Activated naive CD4-positive, alpha-beta T cell treated with anti-CD3 and anti-CD28 coated beads, Interleukin-2, amount 50 U/mL, for 72 hours (primary cell): ENCODE measurements at regions not wholly inside any gene's neighbourhood (a gene's known extent, or its start where the extent isn't known, plus 50 kb on each side); places are given as distances from the start of the nearest gene placed in this dataset.

Source experiments
- ATAC-seq, 2 donors: fragments of 150-1000 bp; cut with Tn5 transposase; 2 replicates each; pipeline ENCODE4 v1.10.0; 2021; ENCODE audit warnings: mild to moderate bottlenecking in 2 of 2, moderate library complexity in 2 of 2
- DNase-seq, 2 donors: peaks; one replicate each; pipeline ENCODE4 v3.0.0; 2021 to 2022; ENCODE audit warnings: low spot score in 2 of 2
- H3K27ac Mint-ChIP-seq, 2 donors: one replicate each; pipeline ENCODE4 v1.8.0; 2022; ENCODE audit warnings: mild to moderate bottlenecking in 2 of 2, mixed read lengths in 2 of 2
- H3K36me3 Mint-ChIP-seq, 2 donors: one replicate each; pipeline ENCODE4 v1.8.0; 2022; ENCODE audit warnings: mixed read lengths in 2 of 2
- H3K9me3 Mint-ChIP-seq, 2 donors: one replicate each; pipeline ENCODE4 v1.8.0; 2022; ENCODE audit warnings: mixed read lengths in 2 of 2

- ATAC-seq (no peak), DNase-seq (no peak)
- Mint-ChIP-seq H3K9me3 (no peaks in the 10 kb centered on the region), H3K27ac (no peak overlapping the region), H3K36me3 (no peaks in the 10 kb centered on the region)
Measured at GRCh38 chr4:138964716-138965426, 50.7 kb upstream of the NOCT start.

- Mint-ChIP-seq H3K27ac (no peak overlapping the region), H3K36me3 (no peaks in the 10 kb centered on the region), H3K9me3 (no peaks in the 10 kb centered on the region)
- no peak for DNase-seq
- ATAC-seq, result no peak
Measured at GRCh38 chr4:138963412-138963811, 52.2 kb upstream of the NOCT start.

- Mint-ChIP-seq H3K27ac (peak overlapping the region in 1 of 2 donors; percentile 6), H3K36me3 (no peaks in the 10 kb centered on the region), H3K9me3 (no peaks in the 10 kb centered on the region)
- ATAC-seq, result no peak
- DNase-seq, result no peak
Measured at GRCh38 chr4:138961664-138962063, 53.9 kb upstream of the NOCT start.

- DNase-seq, result no peak
- no peaks in the 10 kb centered on the region for H3K9me3 Mint-ChIP-seq
- ATAC-seq, result no peak
- no peaks in the 10 kb centered on the region for H3K36me3 Mint-ChIP-seq
- H3K27ac Mint-ChIP-seq, result peak overlapping the region in 1 of 2 donors; percentile 6
Measured at GRCh38 chr4:138961129-138961528, 54.5 kb upstream of the NOCT start.

GRCh38 chr4:138960175-138960710 is 55.3 kb upstream of the NOCT start:
- Mint-ChIP-seq H3K9me3 (no peaks in the 10 kb centered on the region), H3K27ac (no peak overlapping the region), H3K36me3 (no peaks in the 10 kb centered on the region)
- DNase-seq, result no peak
- ATAC-seq, result no peak

- no peak for DNase-seq
- no peak for ATAC-seq
- H3K27ac Mint-ChIP-seq, result no peak overlapping the region
- no peaks in the 10 kb centered on the region for H3K36me3 Mint-ChIP-seq
- H3K9me3 Mint-ChIP-seq, result no peaks in the 10 kb centered on the region
Measured at GRCh38 chr4:138959097-138959815, 56.3 kb upstream of the NOCT start.

GRCh38 chr4:138958519-138958918 is 57.1 kb upstream of the NOCT start:
- no peaks in the 10 kb centered on the region for H3K36me3 Mint-ChIP-seq
- no peak for ATAC-seq

GRCh38 chr4:138957302-138957701 is 58.3 kb upstream of the NOCT start:
- no peaks in the 10 kb centered on the region for H3K36me3 Mint-ChIP-seq
- DNase-seq, result no peak
- no peaks in the 10 kb centered on the region for H3K9me3 Mint-ChIP-seq
- H3K27ac Mint-ChIP-seq, result no peak overlapping the region
- ATAC-seq, result no peak

More at GRCh38 chr4:138958519-138958918, 57.1 kb upstream of the NOCT start:
- DNase-seq, result no peak
- H3K9me3 Mint-ChIP-seq, result no peaks in the 10 kb centered on the region
- H3K27ac Mint-ChIP-seq, result no peak overlapping the region

- peaks cover 0 to 4% of the 10 kb centered on the region in 2 donors for H3K9me3 Mint-ChIP-seq
- ATAC-seq, result no peak
Measured at GRCh38 chr4:138954428-138954827, 61.2 kb upstream of the NOCT start.

GRCh38 chr4:138953961-138954371 is 61.6 kb upstream of the NOCT start:
- Mint-ChIP-seq H3K36me3 (no peaks in the 10 kb centered on the region), H3K27ac (no peak overlapping the region), H3K9me3 (peaks cover 0 to 4% of the 10 kb centered on the region in 2 donors)
- ATAC-seq (no peak), DNase-seq (no peak)

More at GRCh38 chr4:138954428-138954827, 61.2 kb upstream of the NOCT start:
- no peak overlapping the region for H3K27ac Mint-ChIP-seq
- DNase-seq, result no peak
- H3K36me3 Mint-ChIP-seq, result no peaks in the 10 kb centered on the region

- DNase-seq (no peak), ATAC-seq (peak in 1 of 2 donors; percentile 70)
- no peaks in the 10 kb centered on the region for H3K36me3 Mint-ChIP-seq
- no peak overlapping the region for H3K27ac Mint-ChIP-seq
- peaks cover 0 to 4% of the 10 kb centered on the region in 2 donors for H3K9me3 Mint-ChIP-seq
Measured at GRCh38 chr4:138952411-138952810, 63.2 kb upstream of the NOCT start.

GRCh38 chr4:138951764-138952163 is 63.8 kb upstream of the NOCT start:
- Mint-ChIP-seq H3K27ac (no peak overlapping the region), H3K9me3 (peaks cover 0 to 4% of the 10 kb centered on the region in 2 donors), H3K36me3 (no peaks in the 10 kb centered on the region)
- ATAC-seq, result no peak
- no peak for DNase-seq

GRCh38 chr4:138949866-138950265 is 65.7 kb upstream of the NOCT start:
- no peak for DNase-seq
- H3K36me3 Mint-ChIP-seq, result no peaks in the 10 kb centered on the region
- ATAC-seq, result no peak
- H3K9me3 Mint-ChIP-seq, result peaks cover 0 to 4% of the 10 kb centered on the region in 2 donors
- H3K27ac Mint-ChIP-seq, result no peak overlapping the region

GRCh38 chr4:138948918-138949317 is 66.7 kb upstream of the NOCT start:
- peaks cover 0 to 4% of the 10 kb centered on the region in 2 donors for H3K9me3 Mint-ChIP-seq
- no peak overlapping the region for H3K27ac Mint-ChIP-seq
- DNase-seq (no peak), ATAC-seq (no peak)
- no peaks in the 10 kb centered on the region for H3K36me3 Mint-ChIP-seq

GRCh38 chr4:138946306-138946705 is 69.3 kb upstream of the NOCT start:
- Mint-ChIP-seq H3K27ac (no peak overlapping the region), H3K9me3 (no peaks in the 10 kb centered on the region), H3K36me3 (no peaks in the 10 kb centered on the region)
- DNase-seq, result no peak
- no peak for ATAC-seq

GRCh38 chr4:138945840-138946239 is 69.7 kb upstream of the NOCT start:
- Mint-ChIP-seq H3K36me3 (no peaks in the 10 kb centered on the region), H3K27ac (no peak overlapping the region), H3K9me3 (no peaks in the 10 kb centered on the region)
- no peak for ATAC-seq
- DNase-seq, result no peak

- Mint-ChIP-seq H3K27ac (no peak overlapping the region), H3K9me3 (no peaks in the 10 kb centered on the region), H3K36me3 (no peaks in the 10 kb centered on the region)
- no peak for ATAC-seq
- no peak for DNase-seq
Measured at GRCh38 chr4:138945401-138945800, 70.2 kb upstream of the NOCT start.

- no peaks in the 10 kb centered on the region for H3K9me3 Mint-ChIP-seq
- H3K27ac Mint-ChIP-seq, result no peak overlapping the region
- no peak for ATAC-seq
- H3K36me3 Mint-ChIP-seq, result no peaks in the 10 kb centered on the region
- no peak for DNase-seq
Measured at GRCh38 chr4:138943893-138944292, 71.7 kb upstream of the NOCT start.
